Endothelial cell (in vitro differentiated cells): ENCODE measurements at regions not wholly inside any gene's neighbourhood (a gene's known extent, or its start where the extent isn't known, plus 50 kb on each side); places are given as distances from the start of the nearest gene placed in this dataset.

Experiments used
- DNase-seq: peaks from one replicate; pipeline ENCODE4 v3.0.0; 2021; ENCODE audit warnings: low spot score
- H3K27ac Mint-ChIP-seq: one replicate; pipeline ENCODE4 v1.8.0; 2021; ENCODE audit warnings: mixed read lengths, inconsistent platforms; ENCODE audit not compliant: unreplicated experiment
- H3K27me3 Mint-ChIP-seq: one replicate; pipeline ENCODE4 v1.8.0; 2021; ENCODE audit warnings: mild to moderate bottlenecking, moderate library complexity, mixed read lengths, inconsistent platforms; ENCODE audit not compliant: unreplicated experiment
- H3K36me3 Mint-ChIP-seq: one replicate; pipeline ENCODE4 v1.8.0; 2021; ENCODE audit warnings: mild to moderate bottlenecking, low read depth, mixed read lengths, inconsistent platforms; ENCODE audit not compliant: unreplicated experiment
- H3K4me1 Mint-ChIP-seq: one replicate; pipeline ENCODE4 v1.8.0; 2021; ENCODE audit warnings: mild to moderate bottlenecking, mixed read lengths, inconsistent platforms; ENCODE audit not compliant: unreplicated experiment
- H3K4me3 Mint-ChIP-seq: one replicate; pipeline ENCODE4 v1.8.0; 2021; ENCODE audit warnings: mild to moderate bottlenecking, mixed read lengths, inconsistent platforms; ENCODE audit not compliant: unreplicated experiment
- H3K9me3 Mint-ChIP-seq: one replicate; pipeline ENCODE4 v1.8.0; 2021; ENCODE audit warnings: mixed read lengths, inconsistent platforms; ENCODE audit not compliant: unreplicated experiment
- TF ChIP-seq, protein P1 (sequence below): fragments of 200-600 bp; sonication (generic); IDR thresholded peaks from one replicate; pipeline ENCODE4 v1.5.0; 2021; ENCODE audit warnings: antibody characterized with exemption; ENCODE audit not compliant: unreplicated experiment

DNA sequence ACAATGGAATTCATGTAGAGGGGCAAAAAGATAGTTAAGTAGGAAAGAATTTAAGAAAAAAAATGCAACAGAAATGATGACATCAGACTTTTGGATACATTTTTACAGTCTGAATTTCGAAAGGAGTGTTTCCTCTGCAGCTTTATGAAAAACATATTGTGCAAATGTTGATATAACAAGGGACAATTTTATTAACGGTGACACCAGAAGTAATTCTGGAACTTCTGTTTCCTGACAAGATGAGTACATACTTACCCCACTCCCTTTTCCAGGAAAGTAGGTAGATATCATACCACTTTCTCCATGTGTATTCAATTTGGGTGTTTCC lies 369.6 kb downstream of the FBXO15 start:
- Mint-ChIP-seq H3K27me3 (peaks cover 1% of the 10 kb centered on the region), H3K9me3 (no peaks in the 10 kb centered on the region), H3K36me3 (no peaks in the 10 kb centered on the region), H3K4me1 (no peaks in the 10 kb centered on the region), H3K27ac (no peak overlapping the region), H3K4me3 (no peak overlapping the region)
- no peak for DNase-seq
- TF ChIP-seq, protein P1, sequence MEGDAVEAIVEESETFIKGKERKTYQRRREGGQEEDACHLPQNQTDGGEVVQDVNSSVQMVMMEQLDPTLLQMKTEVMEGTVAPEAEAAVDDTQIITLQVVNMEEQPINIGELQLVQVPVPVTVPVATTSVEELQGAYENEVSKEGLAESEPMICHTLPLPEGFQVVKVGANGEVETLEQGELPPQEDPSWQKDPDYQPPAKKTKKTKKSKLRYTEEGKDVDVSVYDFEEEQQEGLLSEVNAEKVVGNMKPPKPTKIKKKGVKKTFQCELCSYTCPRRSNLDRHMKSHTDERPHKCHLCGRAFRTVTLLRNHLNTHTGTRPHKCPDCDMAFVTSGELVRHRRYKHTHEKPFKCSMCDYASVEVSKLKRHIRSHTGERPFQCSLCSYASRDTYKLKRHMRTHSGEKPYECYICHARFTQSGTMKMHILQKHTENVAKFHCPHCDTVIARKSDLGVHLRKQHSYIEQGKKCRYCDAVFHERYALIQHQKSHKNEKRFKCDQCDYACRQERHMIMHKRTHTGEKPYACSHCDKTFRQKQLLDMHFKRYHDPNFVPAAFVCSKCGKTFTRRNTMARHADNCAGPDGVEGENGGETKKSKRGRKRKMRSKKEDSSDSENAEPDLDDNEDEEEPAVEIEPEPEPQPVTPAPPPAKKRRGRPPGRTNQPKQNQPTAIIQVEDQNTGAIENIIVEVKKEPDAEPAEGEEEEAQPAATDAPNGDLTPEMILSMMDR: no peak

DNA sequence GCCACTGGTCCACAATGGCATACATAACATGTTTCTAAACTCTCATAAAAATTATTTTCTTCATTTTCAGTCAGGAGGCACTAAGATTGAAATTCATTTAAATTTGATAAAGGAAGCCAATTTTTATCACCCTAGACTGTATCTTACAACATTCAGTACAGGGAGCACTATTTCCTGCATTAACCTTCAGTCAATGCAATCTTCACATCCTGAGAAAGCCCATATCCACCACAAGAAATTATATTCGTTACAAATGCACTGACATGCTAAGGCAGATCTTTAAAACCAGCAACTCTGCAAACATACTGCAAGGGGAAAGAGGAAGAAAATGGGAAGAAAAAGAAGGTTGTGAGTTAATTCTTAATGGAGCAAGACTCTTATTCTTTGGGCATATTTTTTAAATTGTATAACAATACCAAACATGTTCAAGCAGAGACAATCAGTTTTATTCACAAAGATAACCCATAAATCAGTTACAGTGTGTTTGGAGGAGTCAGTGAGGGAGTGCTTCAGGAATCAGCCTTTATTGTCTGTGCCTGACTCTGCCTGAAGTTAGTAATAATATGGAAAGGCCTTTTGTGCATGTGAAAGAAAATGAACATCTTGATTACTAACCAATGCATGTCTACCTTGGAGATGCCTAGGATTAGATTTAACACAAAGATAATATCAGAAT lies 370.1 kb downstream of the FBXO15 start:
- Mint-ChIP-seq H3K4me1 (no peaks in the 10 kb centered on the region), H3K36me3 (no peaks in the 10 kb centered on the region), H3K4me3 (no peak overlapping the region), H3K27me3 (peaks cover 1% of the 10 kb centered on the region), H3K9me3 (no peaks in the 10 kb centered on the region), H3K27ac (no peak overlapping the region)
- TF ChIP-seq, protein P1: no peak
- no peak for DNase-seq

DNA sequence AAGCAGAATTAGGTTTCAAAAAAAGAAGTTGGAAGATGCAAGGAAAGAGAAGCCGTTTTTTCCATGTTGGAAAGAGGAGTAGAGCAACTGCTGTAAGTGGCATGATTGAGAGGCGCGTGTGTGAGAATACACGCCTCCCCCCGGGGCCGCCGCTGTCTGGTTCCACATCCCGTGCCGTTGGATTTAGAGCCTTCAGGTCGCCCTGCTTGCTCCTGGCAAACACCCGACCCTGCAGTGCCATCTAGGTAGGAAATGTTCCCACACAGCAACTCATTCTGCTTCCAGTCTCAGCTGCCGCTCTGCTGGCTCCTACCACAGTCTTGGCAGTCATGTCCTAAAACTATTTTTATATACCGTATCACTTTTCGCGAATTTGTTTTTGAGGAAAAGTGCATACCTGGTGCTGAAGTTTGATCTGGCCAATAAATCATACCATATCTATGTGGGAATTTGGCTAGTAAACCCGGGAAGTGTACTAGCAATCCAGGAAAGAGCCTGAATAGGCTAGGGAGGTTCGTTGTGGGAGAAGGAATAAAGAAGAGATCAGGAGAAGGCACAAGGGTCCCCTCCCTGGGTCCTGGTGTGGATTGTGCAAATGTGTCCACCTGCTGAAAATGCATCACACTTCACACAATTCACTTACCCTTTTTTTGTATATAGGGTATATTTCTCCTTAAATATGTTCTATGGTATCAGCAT lies 372.7 kb downstream of the FBXO15 start:
- H3K27ac Mint-ChIP-seq: no peak overlapping the region
- no peaks in the 10 kb centered on the region for H3K4me1 Mint-ChIP-seq
- TF ChIP-seq, protein P1: no peak
- DNase-seq: no peak
- no peaks in the 10 kb centered on the region for H3K36me3 Mint-ChIP-seq
- peaks cover 1% of the 10 kb centered on the region for H3K27me3 Mint-ChIP-seq
- no peak overlapping the region for H3K4me3 Mint-ChIP-seq
- H3K9me3 Mint-ChIP-seq: no peaks in the 10 kb centered on the region

DNA sequence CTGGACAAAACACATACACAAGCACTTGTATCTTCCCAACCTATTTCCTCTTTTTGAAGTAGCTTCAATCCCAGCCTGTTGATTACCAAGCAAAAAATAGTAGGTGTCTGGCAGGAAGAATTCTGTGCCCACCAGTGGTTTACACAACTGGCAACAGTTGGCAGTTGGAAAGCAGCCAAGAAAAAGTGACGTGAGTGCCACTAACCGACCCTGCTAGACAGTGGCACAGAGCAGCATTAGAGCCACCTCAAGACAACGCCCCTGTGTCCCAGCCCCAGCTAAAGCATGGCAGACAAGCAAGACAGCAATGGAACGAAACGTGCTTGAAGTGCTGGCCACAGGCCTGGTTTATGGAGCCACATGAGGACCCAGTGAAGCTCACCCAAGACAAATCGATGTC lies 379.6 kb downstream of the FBXO15 start:
- TF ChIP-seq, protein P1: no peak
- Mint-ChIP-seq H3K9me3 (no peaks in the 10 kb centered on the region), H3K36me3 (no peaks in the 10 kb centered on the region), H3K4me1 (peaks cover 5% of the 10 kb centered on the region), H3K4me3 (no peak overlapping the region), H3K27ac (no peak overlapping the region), H3K27me3 (peaks cover 4% of the 10 kb centered on the region)
- DNase-seq: no peak

DNA sequence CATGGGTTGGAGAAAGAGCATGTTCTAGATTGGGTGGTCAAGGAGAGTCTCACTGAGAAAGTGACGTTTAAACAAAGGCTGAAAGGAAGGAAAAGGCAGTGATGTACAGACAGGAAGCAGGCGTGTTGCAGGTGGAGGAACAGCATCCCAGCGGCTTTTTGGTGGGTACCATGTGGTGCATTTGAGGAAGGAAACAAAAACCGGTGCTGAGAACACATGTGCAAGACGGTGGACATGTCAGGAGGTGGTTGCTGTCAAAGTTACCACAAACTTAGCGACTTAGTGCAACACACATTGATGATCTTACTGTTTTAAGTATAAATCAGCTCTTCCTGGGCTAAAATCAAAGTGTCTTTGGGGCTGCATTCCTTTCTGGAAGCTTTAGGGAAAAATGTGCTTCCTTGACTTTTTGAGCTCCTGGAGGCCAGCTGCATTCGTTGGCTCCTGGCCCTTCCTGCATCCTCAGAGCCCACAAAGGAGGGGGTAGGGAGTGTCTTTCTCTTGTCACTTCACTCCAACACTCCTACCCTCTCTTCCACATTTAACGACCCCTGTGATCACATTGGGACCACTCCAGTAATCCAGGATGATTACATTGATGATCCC lies 380.6 kb downstream of the FBXO15 start:
- H3K4me3 Mint-ChIP-seq: no peak overlapping the region
- H3K27me3 Mint-ChIP-seq: peaks cover 4% of the 10 kb centered on the region
- H3K4me1 Mint-ChIP-seq: peaks cover 5% of the 10 kb centered on the region
- DNase-seq: no peak
- TF ChIP-seq, protein P1: no peak
- H3K27ac Mint-ChIP-seq: no peak overlapping the region
- no peaks in the 10 kb centered on the region for H3K9me3 Mint-ChIP-seq
- no peaks in the 10 kb centered on the region for H3K36me3 Mint-ChIP-seq
